Keratinocyte (primary cell): ENCODE measurements at regions not wholly inside any gene's neighbourhood (a gene's known extent, or its start where the extent isn't known, plus 50 kb on each side); places are given as distances from the start of the nearest gene placed in this dataset.

Experiments used
- DNase-seq: peaks from one replicate; pipeline ENCODE4 v3.0.0-alpha.2; 2011; ENCODE audit warnings: low read depth, missing footprints, low spot score
- FAIRE-seq: peaks from 2 replicates; lab custom pipeline; 2011; peaks lifted over from hg19 to GRCh38; lab: Jason Lieb, UNC
- H2AFZ ChIP-seq: 2 replicates; pipeline ENCODE4 v1.6.0; 2012; ENCODE audit warnings: low read length, control low read depth, inconsistent platforms; ENCODE audit not compliant: control insufficient read depth
- H3K27ac ChIP-seq: 2 replicates; pipeline ENCODE4 v1.5.1; 2011; ENCODE audit warnings: low read length; ENCODE audit not compliant: control insufficient read depth, insufficient read depth
- H3K27me3 ChIP-seq: 3 replicates; pipeline ENCODE4 v1.6.0; 2011; ENCODE audit warnings: low read length; ENCODE audit not compliant: control insufficient read depth, insufficient read depth; ENCODE audit errors: extremely low read depth
- H3K36me3 ChIP-seq, 2 experiments: 2 replicates in 1 of 2; 3 replicates in 1 of 2; pipeline ENCODE4 v1.5.1; 2011; ENCODE audit warnings: low read length in 2 of 2, mild to moderate bottlenecking in 1 of 2; ENCODE audit not compliant: control insufficient read depth in 2 of 2, insufficient read depth in 2 of 2; ENCODE audit errors: extremely low read depth in 1 of 2
- H3K4me1 ChIP-seq: 3 replicates; pipeline ENCODE4 v1.5.1; 2011; ENCODE audit warnings: low read length; ENCODE audit not compliant: control insufficient read depth, insufficient read depth; ENCODE audit errors: extremely low read depth
- H3K4me2 ChIP-seq: 3 replicates; pipeline ENCODE4 v1.6.0; 2011; ENCODE audit warnings: low read depth, low read length; ENCODE audit not compliant: control insufficient read depth, insufficient read depth; ENCODE audit errors: extremely low read depth
- H3K4me3 ChIP-seq, 3 experiments: fragments of 200-600 bp in 1 of 3; sonication (generic) in 1 of 3; 2 replicates in 2 of 3; 3 replicates in 1 of 3; pipeline ENCODE4 v1.5.1; 2011 to 2016; ENCODE audit warnings: low read length in 3 of 3, mild to moderate bottlenecking in 3 of 3, control low read depth in 2 of 3, inconsistent platforms in 1 of 3, low read depth in 1 of 3, mixed read lengths in 1 of 3, mixed run types in 1 of 3, moderate library complexity in 1 of 3; ENCODE audit not compliant: control insufficient read depth in 2 of 3, insufficient read depth in 2 of 3; ENCODE audit errors: extremely low read depth in 1 of 3
- H3K79me2 ChIP-seq: 2 replicates; pipeline ENCODE4 v1.6.0; 2012; ENCODE audit warnings: low read length; ENCODE audit not compliant: control insufficient read depth, insufficient read depth
- H3K9ac ChIP-seq: 3 replicates; pipeline ENCODE4 v1.6.0; 2011; ENCODE audit warnings: low read length; ENCODE audit not compliant: control insufficient read depth, insufficient read depth; ENCODE audit errors: extremely low read depth
- H3K9me1 ChIP-seq: 3 replicates; pipeline ENCODE4 v1.6.0; 2011; ENCODE audit warnings: low read length; ENCODE audit not compliant: control insufficient read depth, insufficient read depth; ENCODE audit errors: extremely low read depth
- H3K9me3 ChIP-seq: 2 replicates; pipeline ENCODE4 v1.5.1; 2012; ENCODE audit warnings: low read depth, low read length; ENCODE audit not compliant: control insufficient read depth
- H4K20me1 ChIP-seq: 3 replicates; pipeline ENCODE4 v1.6.0; 2011; ENCODE audit warnings: low read length; ENCODE audit not compliant: control insufficient read depth, insufficient read depth; ENCODE audit errors: extremely low read depth
- CTCF ChIP-seq, 3 experiments: IDR thresholded peaks in 1 of 3; conservative IDR thresholded peaks in 1 of 3; optimal IDR thresholded peaks in 1 of 3; 2 replicates in 2 of 3; 3 replicates in 1 of 3; pipeline versions ENCODE3 to v1.5.1; 2011; ENCODE audit warnings: low read length in 3 of 3, mild to moderate bottlenecking in 3 of 3, moderate library complexity in 2 of 3, control low read depth in 1 of 3, inconsistent platforms in 1 of 3; ENCODE audit not compliant: insufficient read depth in 2 of 3; ENCODE audit errors: extremely low read depth in 1 of 3
- EZH2 ChIP-seq: IDR thresholded peaks from one replicate; pipeline ENCODE4 v1.6.1; 2012; ENCODE audit warnings: inconsistent platforms, mild to moderate bottlenecking, low read length, moderate library complexity
- dilution Hi-C: fragments of 300-500 bp; cut with MboI; formaldehyde crosslinking; loops from one replicate; pipeline ENCODE4 v1.7.0; 2020; ENCODE audit warnings: low sequenced_read_pairs; ENCODE audit not compliant: extremely low pct_ligation_motif_present

DNA sequence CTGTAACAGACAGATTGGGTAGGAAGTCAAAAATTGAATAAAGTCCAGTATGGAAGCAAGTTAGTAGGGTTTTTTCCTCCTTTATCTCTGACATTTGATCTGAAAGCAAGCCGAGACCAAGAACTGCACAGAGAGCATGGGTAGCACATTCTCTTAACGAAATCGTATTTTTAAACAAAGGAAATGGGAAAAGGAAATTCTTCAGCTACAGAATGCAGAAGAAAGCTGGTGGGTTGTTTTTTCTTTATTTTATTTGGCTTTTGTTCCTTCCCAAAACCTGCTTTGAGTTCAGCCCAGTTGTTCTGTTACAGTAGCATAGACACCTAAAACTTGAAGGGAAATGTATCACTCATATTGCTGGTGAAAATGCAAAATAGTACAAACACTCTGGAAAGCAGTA is 397.0 kb downstream of the GBE1 start:
- Histone ChIP-seq H3K79me2 (no peaks in the 10 kb centered on the region), H3K27me3 (no peaks in the 10 kb centered on the region), H3K4me2 (no peak overlapping the region), H2AFZ (no peak overlapping the region), H4K20me1 (no peaks in the 10 kb centered on the region), H3K9me3 (no peaks in the 10 kb centered on the region), H3K9me1 (no peaks in the 10 kb centered on the region), H3K9ac (no peak overlapping the region), H3K4me3 (no peak overlapping the region), H3K27ac (no peak overlapping the region), H3K4me1 (no peaks in the 10 kb centered on the region), H3K36me3 (no peaks in the 10 kb centered on the region)
- dilution Hi-C loops = no loop called here
- TF ChIP-seq CTCF (optimal IDR thresholded peaks at IDR 0.05 in 1 of 3, IDR thresholded peaks at IDR 0.05 in 1 of 3, conservative IDR thresholded peaks at IDR 0.05 in 1 of 3; ENCODE audit: extremely low read depth in 1 of 3, insufficient read depth in 2 of 3, low read length in 3 of 3) = no peak
- TF ChIP-seq EZH2 = no peak
- DNase-seq (no peak), FAIRE-seq (no peak)

DNA sequence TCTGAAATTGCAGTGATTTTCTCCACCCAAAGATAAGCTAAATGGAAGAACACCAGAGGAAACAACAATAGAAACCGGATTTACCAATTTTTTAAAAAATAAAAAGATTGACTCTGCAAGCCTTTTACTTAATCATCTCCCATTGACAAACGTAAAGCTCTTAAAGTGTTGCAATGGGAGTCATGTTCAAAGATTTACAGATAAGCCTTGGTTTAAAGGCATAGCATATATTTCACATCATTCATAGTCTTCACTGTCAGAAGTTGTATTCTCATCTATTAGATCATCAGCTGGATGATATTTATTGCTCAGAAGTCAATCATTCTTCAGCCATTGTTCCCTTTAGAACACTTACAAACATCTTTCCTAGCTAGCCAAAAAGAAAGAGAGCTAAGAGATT is 397.6 kb downstream of the GBE1 start:
- Histone ChIP-seq H3K9me3 (no peaks in the 10 kb centered on the region), H3K9ac (no peak overlapping the region), H3K4me3 (no peak overlapping the region), H4K20me1 (no peaks in the 10 kb centered on the region), H3K9me1 (no peaks in the 10 kb centered on the region), H3K36me3 (no peaks in the 10 kb centered on the region), H3K79me2 (no peaks in the 10 kb centered on the region), H2AFZ (no peak overlapping the region), H3K27me3 (no peaks in the 10 kb centered on the region), H3K27ac (no peak overlapping the region), H3K4me2 (no peak overlapping the region), H3K4me1 (no peaks in the 10 kb centered on the region)
- FAIRE-seq (no peak), DNase-seq (no peak)
- TF ChIP-seq CTCF (optimal IDR thresholded peaks at IDR 0.05 in 1 of 3, IDR thresholded peaks at IDR 0.05 in 1 of 3, conservative IDR thresholded peaks at IDR 0.05 in 1 of 3; ENCODE audit: extremely low read depth in 1 of 3, insufficient read depth in 2 of 3, low read length in 3 of 3) (no peak), EZH2 (no peak)
- dilution Hi-C loops = no loop called here
